ENCODE measurements at regions not wholly inside any gene's neighbourhood (a gene's known extent, or its start where the extent isn't known, plus 50 kb on each side); places are given as distances from the start of the nearest gene placed in this dataset.

GRCh38 chr2:207421671-207422070 is 108.1 kb upstream of the CREB1 start:
- TF ChIP-seq POLR2A (IDR thresholded peaks at IDR 0.05) = no peak
- no peak for TF ChIP-seq CTCF (IDR thresholded peaks at IDR 0.05)
- intact Hi-C loops (cut with DNase I) = no loop called here
- no peak for DNase-seq
- Histone ChIP-seq H3K27ac (no peak overlapping the region), H3K4me3 (replicated peaks in 1 of 3) (no peak overlapping the region), H3K4me1 (no peaks in the 10 kb centered on the region), H3K9me3 (no peaks in the 10 kb centered on the region), H3K27me3 (no peaks in the 10 kb centered on the region), H3K36me3 (no peaks in the 10 kb centered on the region)
- 93 to 95% methylated on average over 12 of the region's 12 CpGs for WGBS, 2 donors

DNA sequence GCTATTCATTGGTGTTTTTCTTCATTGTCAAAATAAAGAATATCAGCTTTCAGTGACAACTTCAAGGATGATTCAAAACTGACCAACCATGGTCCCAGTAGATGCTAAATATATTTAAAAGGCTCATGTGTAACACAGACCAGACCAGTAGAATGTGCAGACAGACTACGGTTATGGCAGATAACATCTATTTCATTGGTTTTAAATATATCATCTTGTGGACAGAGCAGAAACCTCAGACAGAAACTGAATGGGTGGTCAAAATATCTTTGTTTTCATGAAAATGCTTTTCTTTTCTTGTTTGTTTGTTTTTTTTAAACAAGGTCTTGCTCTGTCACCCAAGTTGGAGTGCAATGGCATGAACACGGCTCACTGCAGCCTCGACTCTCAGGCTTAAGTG is 107.4 kb upstream of the CREB1 start:
- Histone ChIP-seq H3K27ac (no peak overlapping the region), H3K27me3 (no peaks in the 10 kb centered on the region), H3K36me3 (no peaks in the 10 kb centered on the region), H3K4me1 (no peaks in the 10 kb centered on the region), H3K4me3 (replicated peaks in 1 of 3) (no peak overlapping the region), H3K9me3 (no peaks in the 10 kb centered on the region)
- intact Hi-C loops (cut with DNase I) = no loop called here
- WGBS, 2 donors = 84 to 96% methylated on average over 3 of the region's 3 CpGs
- no peak for TF ChIP-seq POLR2A (IDR thresholded peaks at IDR 0.05)
- no peak for DNase-seq

- no peak for DNase-seq
- TF ChIP-seq CTCF (IDR thresholded peaks at IDR 0.05) = no peak
- TF ChIP-seq POLR2A (IDR thresholded peaks at IDR 0.05) = no peak
- Histone ChIP-seq H3K9me3 (no peaks in the 10 kb centered on the region), H3K4me3 (replicated peaks in 1 of 3) (no peak overlapping the region), H3K36me3 (no peaks in the 10 kb centered on the region), H3K27ac (no peak overlapping the region), H3K4me1 (no peaks in the 10 kb centered on the region), H3K27me3 (no peaks in the 10 kb centered on the region)
- 76 to 81% methylated on average over 3 of the region's 3 CpGs for WGBS, 2 donors
- intact Hi-C loops (cut with DNase I) = no loop called here
Observed at GRCh38 chr2:207423886-207424285, 105.9 kb upstream of the CREB1 start.

DNA sequence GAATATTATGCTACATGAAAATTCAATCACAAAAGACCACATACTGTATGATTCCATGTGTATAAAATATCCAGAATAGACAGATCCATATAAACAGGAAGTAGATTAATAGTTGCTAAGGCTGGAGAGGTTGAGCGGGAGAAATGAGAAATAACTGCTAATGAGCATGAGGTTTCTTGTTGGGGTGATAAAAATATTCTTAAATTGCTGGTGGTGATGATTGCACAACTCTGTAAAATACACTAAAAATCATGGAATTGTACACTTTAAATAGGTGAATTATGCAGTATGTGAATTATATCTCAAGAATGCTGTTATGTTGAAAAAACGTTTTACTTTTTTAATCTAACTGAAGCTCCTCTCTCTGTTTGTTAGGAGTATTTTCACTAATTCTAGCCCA is 101.8 kb upstream of the CREB1 start:
- Histone ChIP-seq H3K9me3 (no peaks in the 10 kb centered on the region), H3K4me3 (replicated peaks in 1 of 3) (no peak overlapping the region), H3K27me3 (no peaks in the 10 kb centered on the region), H3K27ac (no peak overlapping the region), H3K36me3 (no peaks in the 10 kb centered on the region), H3K4me1 (no peaks in the 10 kb centered on the region)
- intact Hi-C loops (cut with DNase I) = no loop called here
- DNase-seq = no peak
- TF ChIP-seq POLR2A (IDR thresholded peaks at IDR 0.05) (no peak), CTCF (IDR thresholded peaks at IDR 0.05) (no peak)
- 75 to 83% methylated on average over 2 of the region's 2 CpGs for WGBS, 2 donors

DNA sequence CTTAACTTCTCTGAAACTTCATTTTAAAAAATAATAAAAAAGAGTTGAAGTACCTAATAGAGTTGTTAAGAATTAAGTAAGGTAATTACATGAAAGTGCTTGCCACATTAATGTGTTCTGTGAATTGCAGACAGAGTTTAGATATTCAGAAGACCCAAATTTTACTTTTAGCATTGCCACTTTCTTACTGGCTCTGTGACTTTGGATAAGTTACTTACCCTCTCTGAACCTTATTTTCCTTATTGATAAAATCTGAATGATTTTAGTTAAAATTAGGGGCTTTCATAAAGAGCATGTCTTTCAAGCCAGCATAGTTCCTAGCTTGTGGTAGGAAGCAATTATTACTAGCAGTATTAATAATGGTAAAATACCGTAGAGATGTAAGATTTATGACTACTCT is 101.2 kb upstream of the CREB1 start:
- Histone ChIP-seq H3K4me3 (replicated peaks in 1 of 3) (no peak overlapping the region), H3K9me3 (no peaks in the 10 kb centered on the region), H3K27me3 (no peaks in the 10 kb centered on the region), H3K27ac (no peak overlapping the region), H3K36me3 (no peaks in the 10 kb centered on the region), H3K4me1 (no peaks in the 10 kb centered on the region)
- 88 to 92% methylated on average over 1 of the region's 1 CpG for WGBS, 2 donors
- intact Hi-C loops (cut with DNase I) = no loop called here
- no peak for DNase-seq
- TF ChIP-seq POLR2A (IDR thresholded peaks at IDR 0.05) (no peak), CTCF (IDR thresholded peaks at IDR 0.05) (no peak)

DNA sequence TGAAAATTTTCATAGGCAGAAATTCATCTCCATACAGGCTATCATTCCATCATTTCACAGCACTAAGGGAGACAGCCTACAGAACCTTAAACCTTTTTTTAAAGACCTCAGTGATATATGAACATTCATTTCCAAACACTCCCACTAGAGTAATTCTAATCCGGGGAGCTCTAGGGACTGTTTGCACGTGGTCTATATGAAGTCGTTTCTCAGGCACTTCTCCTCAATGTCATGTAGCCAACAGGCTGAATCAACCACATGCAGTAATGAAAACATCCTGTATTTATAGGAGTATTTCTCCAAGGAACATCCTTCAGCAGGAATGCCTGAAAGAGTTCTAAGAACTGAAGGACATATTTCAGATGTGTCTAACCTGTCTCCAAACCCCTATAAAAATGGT is 97.3 kb upstream of the CREB1 start:
- Histone ChIP-seq H3K4me1 (no peaks in the 10 kb centered on the region), H3K9me3 (no peaks in the 10 kb centered on the region), H3K27me3 (no peaks in the 10 kb centered on the region), H3K4me3 (replicated peaks in 1 of 3) (no peak overlapping the region), H3K27ac (no peak overlapping the region), H3K36me3 (no peaks in the 10 kb centered on the region)
- TF ChIP-seq POLR2A (IDR thresholded peaks at IDR 0.05) (no peak), CTCF (IDR thresholded peaks at IDR 0.05) (no peak)
- 20 to 33% methylated on average over 3 of the region's 3 CpGs for WGBS, 2 donors
- DNase-seq = no peak
- intact Hi-C loops (cut with DNase I) = no loop called here

All from thyroid gland (tissue), 4 donors.